ENCODE measurements at regions not wholly inside any gene's neighbourhood (a gene's known extent, or its start where the extent isn't known, plus 50 kb on each side); places are given as distances from the start of the nearest gene placed in this dataset.

- TF ChIP-seq EZH2 (IDR thresholded peaks at IDR 0.05; ENCODE audit: borderline replicate concordance) (no peak), CTCF (IDR thresholded peaks at IDR 0.05; ENCODE audit: poor library complexity) (no peak)
Observed at GRCh38 chr3:152672320-152672649, 162.6 kb upstream of the P2RY1 start.

All from hepatocyte (in vitro differentiated cells).